GM12874 (cell line): ENCODE measurements at regions not wholly inside any gene's neighbourhood (a gene's known extent, or its start where the extent isn't known, plus 50 kb on each side); places are given as distances from the start of the nearest gene placed in this dataset.

ENCODE experiments used
- CTCF ChIP-seq: IDR thresholded peaks from 2 replicates; pipeline ENCODE4 v1.5.1; 2011; ENCODE audit warnings: low read depth, mild to moderate bottlenecking, control low read depth, low read length, moderate library complexity; ENCODE audit not compliant: insufficient read depth

- no peak for TF ChIP-seq CTCF
These were observed 99.8 kb upstream of the ADGRF1 start for GRCh38 chr6:47141963-47142362.

GRCh38 chr6:47141171-47141570 lies 99.0 kb upstream of the ADGRF1 start:
- TF ChIP-seq CTCF, result no peak

- TF ChIP-seq CTCF, result no peak
These were observed 95.9 kb upstream of the ADGRF1 start for GRCh38 chr6:47138046-47138445.

- no peak for TF ChIP-seq CTCF
These were observed 94.9 kb upstream of the ADGRF1 start for GRCh38 chr6:47137073-47137472.

- TF ChIP-seq CTCF, result no peak
These were observed 93.6 kb upstream of the ADGRF1 start for GRCh38 chr6:47135772-47136171.

DNA sequence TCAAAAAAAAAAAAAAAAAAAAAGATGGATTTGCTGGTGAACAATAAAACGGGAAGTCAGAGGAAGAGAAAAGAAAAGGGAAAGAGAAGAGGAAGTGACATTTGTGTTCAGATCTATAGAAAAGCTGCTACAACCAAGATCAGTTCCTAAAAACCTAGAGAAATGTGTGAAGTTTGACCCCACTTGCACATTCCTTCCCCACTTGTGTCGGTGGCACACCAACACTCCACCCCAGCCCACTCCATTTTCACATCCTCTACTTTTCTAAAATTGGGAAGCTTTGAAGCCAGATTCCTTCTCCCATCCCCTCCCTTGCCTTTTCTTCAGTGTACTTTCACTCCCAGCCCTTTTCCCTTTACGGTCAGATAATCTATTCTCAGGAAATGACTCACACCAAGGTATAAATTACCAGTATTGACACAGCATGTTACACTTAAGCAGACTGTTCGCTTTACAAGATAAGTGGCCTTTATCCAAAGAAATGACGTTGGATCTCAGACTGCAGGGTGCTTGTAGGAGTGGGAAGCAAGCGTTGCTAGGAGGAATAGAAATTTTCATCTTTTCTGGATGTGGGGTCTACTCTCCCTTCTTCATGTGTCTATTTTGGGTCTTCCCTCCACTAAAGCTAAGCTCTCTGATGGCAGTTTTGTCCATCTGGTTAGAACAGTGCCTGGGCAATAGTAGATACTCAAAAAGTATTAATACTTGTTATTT lies 92.5 kb upstream of the ADGRF1 start:
- no peak for TF ChIP-seq CTCF

DNA sequence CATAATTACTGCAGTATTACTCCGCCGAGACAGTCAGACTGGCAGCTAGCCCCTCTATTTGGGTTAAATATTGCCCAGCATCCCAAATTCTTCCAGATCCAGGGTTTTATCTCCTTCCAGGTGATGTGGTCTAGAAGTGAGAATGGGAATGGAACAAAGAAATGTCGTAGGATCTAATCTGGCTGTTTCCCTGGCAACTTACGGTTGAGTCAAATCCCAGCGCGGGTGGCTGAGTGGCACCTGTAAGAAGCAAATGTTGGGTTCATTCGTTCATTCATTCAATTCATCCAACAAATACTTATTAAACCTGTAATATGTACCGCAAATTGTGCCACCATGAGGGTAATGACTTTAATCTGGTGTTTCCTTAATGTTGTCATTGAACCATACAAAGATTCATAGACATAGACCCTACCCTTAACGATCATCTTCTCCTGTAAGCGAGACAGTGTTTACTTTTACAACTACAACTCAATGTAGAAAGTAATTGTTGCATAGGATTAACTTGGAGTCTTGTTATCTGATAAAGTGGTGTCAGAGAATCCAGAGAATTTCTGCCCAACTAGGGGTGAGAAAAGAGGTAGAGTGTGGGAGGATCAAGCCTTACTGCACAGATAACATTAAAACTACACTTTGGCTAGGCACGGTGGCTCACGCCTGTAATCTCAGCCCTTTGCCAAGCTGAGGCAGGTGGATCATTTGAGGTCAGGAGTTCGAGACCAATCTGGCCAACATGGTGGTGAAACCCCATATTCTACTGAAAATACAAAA lies 91.3 kb upstream of the ADGRF1 start:
- no peak for TF ChIP-seq CTCF
